ENCODE measurements at regions not wholly inside any gene's neighbourhood (a gene's known extent, or its start where the extent isn't known, plus 50 kb on each side); places are given as distances from the start of the nearest gene placed in this dataset.

DNA sequence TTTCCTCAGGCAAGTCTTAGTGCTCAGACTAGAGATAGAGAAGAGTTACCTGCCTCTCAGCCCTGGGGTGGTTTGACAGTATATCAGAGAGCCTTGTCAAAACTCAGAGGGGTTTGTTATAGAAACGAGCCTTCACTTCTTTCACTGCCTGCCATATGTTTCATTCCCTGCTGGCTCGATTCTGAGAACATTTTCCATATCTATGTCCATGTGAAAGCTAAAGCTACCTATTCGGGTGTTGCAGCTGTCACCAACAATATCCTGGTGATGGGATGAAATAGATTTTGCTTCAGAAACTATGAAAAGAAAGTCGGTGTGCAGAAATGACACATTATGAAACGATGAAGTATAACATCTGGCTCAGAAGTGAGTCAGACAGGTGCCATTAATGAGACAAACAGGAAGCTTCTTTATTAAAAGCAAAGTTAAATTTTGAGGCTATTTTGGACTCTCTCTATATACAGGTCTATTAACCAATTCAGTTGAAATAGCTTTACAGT, 56.1 kb upstream of the TANK start:
- no peaks in the 10 kb centered on the region for H3K27me3 Mint-ChIP-seq (ENCODE audit: low read depth)
- H3K27ac Mint-ChIP-seq: peak overlapping the region; percentile 79
- DNase-seq (ENCODE audit: low spot score in 2 of 2, unreplicated experiment in 2 of 2): no peak
- H3K4me1 Mint-ChIP-seq: peaks cover 66% of the 10 kb centered on the region
- no peak overlapping the region for H3K4me3 Mint-ChIP-seq
- H3K9me3 Mint-ChIP-seq: no peaks in the 10 kb centered on the region
- no peaks in the 10 kb centered on the region for H3K36me3 Mint-ChIP-seq
- TF ChIP-seq, protein P1, sequence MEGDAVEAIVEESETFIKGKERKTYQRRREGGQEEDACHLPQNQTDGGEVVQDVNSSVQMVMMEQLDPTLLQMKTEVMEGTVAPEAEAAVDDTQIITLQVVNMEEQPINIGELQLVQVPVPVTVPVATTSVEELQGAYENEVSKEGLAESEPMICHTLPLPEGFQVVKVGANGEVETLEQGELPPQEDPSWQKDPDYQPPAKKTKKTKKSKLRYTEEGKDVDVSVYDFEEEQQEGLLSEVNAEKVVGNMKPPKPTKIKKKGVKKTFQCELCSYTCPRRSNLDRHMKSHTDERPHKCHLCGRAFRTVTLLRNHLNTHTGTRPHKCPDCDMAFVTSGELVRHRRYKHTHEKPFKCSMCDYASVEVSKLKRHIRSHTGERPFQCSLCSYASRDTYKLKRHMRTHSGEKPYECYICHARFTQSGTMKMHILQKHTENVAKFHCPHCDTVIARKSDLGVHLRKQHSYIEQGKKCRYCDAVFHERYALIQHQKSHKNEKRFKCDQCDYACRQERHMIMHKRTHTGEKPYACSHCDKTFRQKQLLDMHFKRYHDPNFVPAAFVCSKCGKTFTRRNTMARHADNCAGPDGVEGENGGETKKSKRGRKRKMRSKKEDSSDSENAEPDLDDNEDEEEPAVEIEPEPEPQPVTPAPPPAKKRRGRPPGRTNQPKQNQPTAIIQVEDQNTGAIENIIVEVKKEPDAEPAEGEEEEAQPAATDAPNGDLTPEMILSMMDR (IDR thresholded peaks at IDR 0.05; ENCODE audit: unreplicated experiment): no peak

DNA sequence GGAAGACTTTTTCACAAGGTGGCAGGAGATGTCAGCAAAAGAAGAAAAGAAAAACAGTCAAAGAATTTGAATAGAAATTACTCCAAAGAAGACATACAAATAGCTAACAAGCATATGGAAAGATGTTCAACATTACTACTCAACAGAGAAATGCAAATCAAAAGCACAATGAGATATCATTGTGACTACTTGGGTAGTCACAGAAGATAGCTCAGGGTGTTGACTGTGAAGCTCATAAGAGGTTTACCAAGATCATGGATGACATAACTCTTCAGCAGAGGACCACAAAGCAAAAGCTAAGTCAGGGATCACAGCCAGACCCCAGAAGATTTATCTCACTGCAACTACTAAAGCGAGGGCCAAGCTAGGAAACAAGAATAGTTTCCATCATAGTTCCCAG, 53.0 kb upstream of the TANK start:
- Mint-ChIP-seq H3K27ac (no peak overlapping the region), H3K4me1 (peaks cover 49% of the 10 kb centered on the region), H3K4me3 (no peak overlapping the region), H3K9me3 (no peaks in the 10 kb centered on the region), H3K36me3 (no peaks in the 10 kb centered on the region), H3K27me3 (ENCODE audit: low read depth) (no peaks in the 10 kb centered on the region)
- no peak for DNase-seq (ENCODE audit: low spot score in 2 of 2, unreplicated experiment in 2 of 2)
- TF ChIP-seq, protein P1 (IDR thresholded peaks at IDR 0.05; ENCODE audit: unreplicated experiment): no peak
